ENCODE measurements at regions not wholly inside any gene's neighbourhood (a gene's known extent, or its start where the extent isn't known, plus 50 kb on each side); places are given as distances from the start of the nearest gene placed in this dataset.

DNA sequence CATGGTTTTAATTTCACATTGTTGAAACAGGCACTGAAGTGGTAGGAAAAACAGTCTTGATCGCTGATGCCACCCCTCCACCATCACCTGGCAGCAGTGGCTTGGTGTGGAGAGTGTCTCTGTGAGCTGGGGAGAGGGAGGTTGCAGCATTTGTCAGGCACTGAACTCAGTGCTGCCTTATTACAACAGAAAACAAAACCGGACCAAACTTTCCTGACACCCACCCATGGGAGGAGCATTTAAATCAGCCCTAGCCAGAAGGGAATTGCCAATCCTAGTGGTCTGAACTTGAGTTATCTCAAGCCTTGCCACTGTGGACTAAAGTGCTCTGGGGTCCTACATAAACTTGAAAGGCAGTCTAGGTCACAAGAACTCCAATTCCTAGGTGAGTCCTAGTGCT lies 103.0 kb upstream of the LGALSL start:
- TF ChIP-seq CTCF (IDR thresholded peaks at IDR 0.05; ENCODE audit: poor library complexity, severe bottlenecking) (no peak), EZH2 (IDR thresholded peaks at IDR 0.05; ENCODE audit: borderline replicate concordance, insufficient read depth, low read length, poor library complexity, severe bottlenecking) (no peak), POLR2AphosphoS5 (IDR thresholded peaks at IDR 0.05) (no peak), RAD21 (conservative IDR thresholded peaks at IDR 0.05) (no peak)
